B cell (primary cell): ENCODE measurements at regions not wholly inside any gene's neighbourhood (a gene's known extent, or its start where the extent isn't known, plus 50 kb on each side); places are given as distances from the start of the nearest gene placed in this dataset.

Source experiments
- CTCF ChIP-seq: fragments of 200-600 bp; IDR thresholded peaks from one replicate; pipeline ENCODE4 v1.8.0; 2022; ENCODE audit warnings: antibody characterized with exemption, mild to moderate bottlenecking
- EZH2 ChIP-seq: IDR thresholded peaks from 2 replicates; pipeline ENCODE4 v1.6.1; 2012; ENCODE audit warnings: borderline replicate concordance, low read depth, mild to moderate bottlenecking, moderate library complexity, low read length; ENCODE audit not compliant: insufficient read depth, poor library complexity, severe bottlenecking

- no peak for TF ChIP-seq CTCF
- no peak for TF ChIP-seq EZH2
Measured at GRCh38 chr5:64077589-64077988, 88.1 kb upstream of the RNF180 start.
